Fibroblast of skin of left quadriceps (primary cell): ENCODE measurements at regions not wholly inside any gene's neighbourhood (a gene's known extent, or its start where the extent isn't known, plus 50 kb on each side); places are given as distances from the start of the nearest gene placed in this dataset.
A peak's percentile ranks its signal among the peaks of the same experiment; 100 is the strongest.

Source experiments
- DNase-seq, 2 experiments: peaks; one replicate each; pipeline ENCODE4 v3.0.0-alpha.2; 2013; ENCODE audit warnings: low read depth in 2 of 2

- DNase-seq = no peak
These were observed 66.6 kb downstream of the NEURL3 start for GRCh38 chr2:96438589-96438988.

- no peak for DNase-seq
These were observed 67.6 kb downstream of the NEURL3 start for GRCh38 chr2:96437512-96437911.

- no peak for DNase-seq
These were observed 68.2 kb downstream of the NEURL3 start for GRCh38 chr2:96436961-96437360.

GRCh38 chr2:96436416-96436815 is 68.7 kb downstream of the NEURL3 start:
- no peak for DNase-seq

GRCh38 chr2:96431319-96431718 is 73.8 kb downstream of the NEURL3 start:
- DNase-seq = no peak

- DNase-seq = no peak
These were observed 74.7 kb downstream of the NEURL3 start for GRCh38 chr2:96430394-96430988.

GRCh38 chr2:96427917-96428316 is 77.2 kb downstream of the NEURL3 start:
- peak; percentile 40 to 41 for DNase-seq

GRCh38 chr2:96427169-96427568 is 78.0 kb downstream of the NEURL3 start:
- no peak for DNase-seq

GRCh38 chr2:96423828-96424227 is 81.3 kb downstream of the NEURL3 start:
- peak; percentile 45 to 49 for DNase-seq
